ENCODE measurements at regions not wholly inside any gene's neighbourhood (a gene's known extent, or its start where the extent isn't known, plus 50 kb on each side); places are given as distances from the start of the nearest gene placed in this dataset.
"Not testable (repeated sequence)": the region's sequence is repeated elsewhere in the genome, so short reads cannot be mapped to it uniquely, and the experiment has no call there.

GRCh38 chr2:61620244-61621159 lies 82.3 kb upstream of the XPO1 start:
- DNase-seq, result peak; percentile 34

GRCh38 chr2:61619561-61619960 lies 81.4 kb upstream of the XPO1 start:
- DNase-seq, result no peak

GRCh38 chr2:61617610-61618009 lies 79.5 kb upstream of the XPO1 start:
- DNase-seq, result no peak

- DNase-seq, result no peak
Observed at GRCh38 chr2:61605245-61605644, 67.1 kb upstream of the XPO1 start.

GRCh38 chr2:61604433-61604832 lies 66.3 kb upstream of the XPO1 start:
- no peak for DNase-seq

- peak; percentile 58 for DNase-seq
Observed at GRCh38 chr2:61598515-61599156, 60.5 kb upstream of the XPO1 start.

GRCh38 chr2:61597300-61598289 lies 59.4 kb upstream of the XPO1 start:
- no peak for DNase-seq

- DNase-seq, result not testable (repeated sequence)
Observed at GRCh38 chr2:61594201-61594600, 56.0 kb upstream of the XPO1 start.

GRCh38 chr2:61593648-61594047 lies 55.5 kb upstream of the XPO1 start:
- DNase-seq, result not testable (repeated sequence)

- no peak for DNase-seq
Observed at GRCh38 chr2:61590214-61590613, 52.1 kb upstream of the XPO1 start.

- DNase-seq, result no peak
Observed at GRCh38 chr2:61588566-61588965, 50.4 kb upstream of the XPO1 start.

Data from activated CD4-positive, alpha-beta T cell treated with anti-CD3 and anti-CD28 coated beads, Interleukin-10, Interleukin-2, amounts not matched to agents 100 ng/mL and 50 ng/mL, durations not matched to agents 16 hours and 8 hours (primary cell).